ENCODE measurements at regions not wholly inside any gene's neighbourhood (a gene's known extent, or its start where the extent isn't known, plus 50 kb on each side); places are given as distances from the start of the nearest gene placed in this dataset.
A peak's percentile ranks its signal among the peaks of the same experiment; 100 is the strongest.
"Not testable (repeated sequence)": the region's sequence is repeated elsewhere in the genome, so short reads cannot be mapped to it uniquely, and the experiment has no call there.

DNA sequence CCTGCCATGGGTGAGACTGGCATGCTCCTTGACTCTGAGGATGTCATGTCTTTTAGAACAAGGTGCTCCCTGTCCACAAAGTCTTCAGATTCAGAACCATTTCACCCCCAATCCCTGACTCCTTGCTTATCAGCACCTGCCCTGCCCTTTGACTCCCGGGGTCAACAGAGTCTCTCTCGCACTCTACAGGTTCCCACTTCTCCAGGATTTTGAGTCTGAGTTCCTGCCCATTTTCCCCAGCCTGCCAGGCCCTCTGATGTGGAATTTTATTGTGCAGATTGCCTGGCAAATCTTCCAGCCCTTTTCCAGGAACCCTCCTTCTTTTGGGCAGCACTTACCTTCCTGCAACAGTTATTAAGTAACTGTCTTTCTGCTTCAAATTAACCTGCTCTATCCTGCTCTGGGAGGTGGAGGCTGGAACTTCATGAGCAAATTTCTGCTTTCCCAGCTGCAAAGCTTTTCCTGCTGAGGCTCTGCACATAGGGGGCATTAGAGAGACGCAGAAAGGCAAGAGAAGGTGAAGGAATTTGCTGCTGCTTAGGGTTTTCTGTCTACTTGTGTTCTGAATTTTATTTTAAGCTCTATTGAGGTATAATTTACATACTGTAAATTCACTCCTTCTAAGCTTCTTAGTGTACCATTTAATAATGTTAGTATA is 259.1 kb downstream of the PCNX1 start:
- Histone ChIP-seq H3K4me1 (ENCODE audit: control insufficient read depth, extremely low read depth, insufficient read depth, low read length) (no peaks in the 10 kb centered on the region), H3K9me3 (replicated peaks; ENCODE audit: control insufficient read depth, insufficient read depth, low read length) (no peaks in the 10 kb centered on the region), H3K9ac (replicated peaks; ENCODE audit: extremely low read depth, insufficient read depth, low read length) (no peak overlapping the region), H3K36me3 (ENCODE audit: control insufficient read depth in 2 of 2, extremely low read depth in 1 of 2, insufficient read depth in 2 of 2, low read length in 2 of 2) (no peaks in the 10 kb centered on the region), H3K79me2 (ENCODE audit: control insufficient read depth, insufficient read depth, low read length) (no peaks in the 10 kb centered on the region), H4K20me1 (replicated peaks; ENCODE audit: control insufficient read depth, extremely low read depth, insufficient read depth, low read length) (no peaks in the 10 kb centered on the region), H3K9me1 (replicated peaks; ENCODE audit: control insufficient read depth, extremely low read depth, insufficient read depth, low read length) (no peaks in the 10 kb centered on the region), H3K4me3 (replicated peaks in 1 of 3; ENCODE audit: insufficient read depth in 1 of 3, low read depth in 1 of 3, low read length in 3 of 3) (no peak overlapping the region), H3K27ac (ENCODE audit: insufficient read depth, low read depth, low read length) (no peak overlapping the region), H3K4me2 (ENCODE audit: insufficient read depth, low read length) (no peak overlapping the region), H3K27me3 (ENCODE audit: control insufficient read depth in 2 of 2, insufficient read depth in 2 of 2, low read length in 2 of 2) (peaks cover 0 to 1% of the 10 kb centered on the region in 2 experiments), H2AFZ (ENCODE audit: low read depth, low read length) (no peak overlapping the region)
- dilution Hi-C loops (cut with MboI; ENCODE audit: extremely low pct_ligation_motif_present, low sequenced_read_pairs), result no loop called here
- POLR2A ChIA-PET, result no interaction called here
- DNase-seq (ENCODE audit: low read depth, low spot score) (peak; percentile 64), FAIRE-seq (peak; percentile 86)
- BruUV-seq (replicated peaks), result no TSS peak
- CTCF ChIA-PET, result interaction anchor here (0.5 to 2.8 kb wide), 21 partner anchors 14 to 689 kb away, joined by 3 to 14 read pairs (median 4); partner anchors contain the start of gene SIPA1L1
- intact Hi-C loops (cut with micrococcal nuclease), result no loop called here
- TF ChIP-seq CTCF (IDR thresholded peaks at IDR 0.05; ENCODE audit: extremely low read depth in 1 of 2, insufficient read depth in 1 of 2, low read depth in 1 of 2, low read length in 2 of 2), result peak; percentile 13 to 66
- TF ChIP-seq POLR2A (IDR thresholded peaks at IDR 0.05; ENCODE audit: low read depth, low read length), result no peak
- no peak for TF ChIP-seq GATA2 (IDR thresholded peaks at IDR 0.05; ENCODE audit: insufficient read depth, insufficient read length, low read depth, low read length)

- CTCF ChIA-PET, result interaction anchor here (0.8 to 1.4 kb wide), 5 partner anchors 67 to 585 kb away, joined by 3 to 14 read pairs (median 8); partner anchors contain the start of gene SIPA1L1
- H3K27me3 ChIP-seq (ENCODE audit: control insufficient read depth in 2 of 2, insufficient read depth in 2 of 2, low read length in 2 of 2); H3K79me2 ChIP-seq (ENCODE audit: control insufficient read depth, insufficient read depth, low read length); DNase-seq (ENCODE audit: low read depth, low spot score); intact Hi-C loops (cut with micrococcal nuclease); FAIRE-seq; H3K4me1 ChIP-seq (ENCODE audit: control insufficient read depth, extremely low read depth, insufficient read depth, low read length); POLR2A ChIA-PET; H2AFZ ChIP-seq (ENCODE audit: low read depth, low read length); dilution Hi-C loops (cut with MboI; ENCODE audit: extremely low pct_ligation_motif_present, low sequenced_read_pairs); H3K9ac ChIP-seq (replicated peaks; ENCODE audit: extremely low read depth, insufficient read depth, low read length); H3K27ac ChIP-seq (ENCODE audit: insufficient read depth, low read depth, low read length); H3K36me3 ChIP-seq (ENCODE audit: control insufficient read depth in 2 of 2, extremely low read depth in 1 of 2, insufficient read depth in 2 of 2, low read length in 2 of 2); H3K9me3 ChIP-seq (replicated peaks; ENCODE audit: control insufficient read depth, insufficient read depth, low read length); H3K4me2 ChIP-seq (ENCODE audit: insufficient read depth, low read length); H3K9me1 ChIP-seq (replicated peaks; ENCODE audit: control insufficient read depth, extremely low read depth, insufficient read depth, low read length); BruUV-seq (replicated peaks); H4K20me1 ChIP-seq (replicated peaks; ENCODE audit: control insufficient read depth, extremely low read depth, insufficient read depth, low read length); H3K4me3 ChIP-seq (replicated peaks in 1 of 3; ENCODE audit: insufficient read depth in 1 of 3, low read depth in 1 of 3, low read length in 3 of 3): not testable (repeated sequence)
Observed at GRCh38 chr14:71167325-71167950, 260.2 kb downstream of the PCNX1 start.

- dilution Hi-C loops (cut with MboI; ENCODE audit: extremely low pct_ligation_motif_present, low sequenced_read_pairs); H4K20me1 ChIP-seq (replicated peaks; ENCODE audit: control insufficient read depth, extremely low read depth, insufficient read depth, low read length); BruUV-seq (replicated peaks); FAIRE-seq; H3K4me2 ChIP-seq (ENCODE audit: insufficient read depth, low read length); CTCF ChIA-PET; H3K36me3 ChIP-seq (ENCODE audit: control insufficient read depth in 2 of 2, extremely low read depth in 1 of 2, insufficient read depth in 2 of 2, low read length in 2 of 2); POLR2A ChIA-PET; H3K9me1 ChIP-seq (replicated peaks; ENCODE audit: control insufficient read depth, extremely low read depth, insufficient read depth, low read length); H2AFZ ChIP-seq (ENCODE audit: low read depth, low read length); DNase-seq (ENCODE audit: low read depth, low spot score); H3K4me1 ChIP-seq (ENCODE audit: control insufficient read depth, extremely low read depth, insufficient read depth, low read length); H3K9me3 ChIP-seq (replicated peaks; ENCODE audit: control insufficient read depth, insufficient read depth, low read length); H3K27me3 ChIP-seq (ENCODE audit: control insufficient read depth in 2 of 2, insufficient read depth in 2 of 2, low read length in 2 of 2); H3K27ac ChIP-seq (ENCODE audit: insufficient read depth, low read depth, low read length); H3K4me3 ChIP-seq (replicated peaks in 1 of 3; ENCODE audit: insufficient read depth in 1 of 3, low read depth in 1 of 3, low read length in 3 of 3); H3K79me2 ChIP-seq (ENCODE audit: control insufficient read depth, insufficient read depth, low read length); intact Hi-C loops (cut with micrococcal nuclease); H3K9ac ChIP-seq (replicated peaks; ENCODE audit: extremely low read depth, insufficient read depth, low read length): not testable (repeated sequence)
Observed at GRCh38 chr14:71168161-71168560, 260.9 kb downstream of the PCNX1 start.
